GM21360 (cell line): ENCODE measurements at regions not wholly inside any gene's neighbourhood (a gene's known extent, or its start where the extent isn't known, plus 50 kb on each side); places are given as distances from the start of the nearest gene placed in this dataset.

Experiments
- ATAC-seq: cut with Tn5 transposase; IDR thresholded peaks from one replicate; pipeline ENCODE4 v1.9.1; 2021; ENCODE audit warnings: mild to moderate bottlenecking, moderate library complexity; ENCODE audit not compliant: unreplicated experiment

DNA sequence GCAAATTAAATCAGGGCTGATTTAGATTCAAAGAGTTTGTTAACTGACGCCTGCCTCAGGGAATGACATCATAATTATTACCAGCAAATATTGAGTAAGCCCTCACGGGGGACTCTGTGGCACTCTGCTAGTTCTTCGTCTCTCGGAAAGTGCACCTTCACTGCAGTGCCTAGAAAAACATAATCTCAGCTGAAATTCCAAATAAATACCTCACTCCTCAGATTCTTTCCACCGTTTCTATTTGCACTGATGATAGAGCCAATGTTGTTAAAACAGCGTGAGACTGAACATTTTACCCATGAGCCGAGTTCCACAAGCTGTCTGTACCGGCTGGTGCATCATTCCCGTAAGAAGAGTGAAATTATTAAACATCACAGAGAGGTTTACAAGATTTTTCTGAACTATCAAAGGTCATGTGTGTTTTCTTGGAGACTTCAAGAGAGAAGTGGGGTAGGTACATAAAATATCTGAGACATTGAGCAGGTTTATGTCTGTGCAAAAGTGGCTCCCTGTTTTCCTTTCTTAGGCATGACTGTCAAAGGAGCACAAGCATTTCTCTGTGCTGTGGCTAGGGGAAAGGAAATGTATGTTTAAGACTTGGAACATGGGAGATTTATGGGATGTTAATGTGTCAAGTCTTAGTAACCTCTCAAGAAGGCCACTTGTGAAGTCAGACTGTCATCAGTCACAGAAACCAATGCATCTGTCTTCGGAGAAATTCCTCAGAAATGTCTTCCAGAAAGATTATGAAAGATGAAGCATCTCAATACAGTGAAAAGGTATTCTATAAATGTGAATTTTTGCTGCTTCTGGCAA lies 119.6 kb downstream of the CBLL2 start:
- ATAC-seq, result no peak

DNA sequence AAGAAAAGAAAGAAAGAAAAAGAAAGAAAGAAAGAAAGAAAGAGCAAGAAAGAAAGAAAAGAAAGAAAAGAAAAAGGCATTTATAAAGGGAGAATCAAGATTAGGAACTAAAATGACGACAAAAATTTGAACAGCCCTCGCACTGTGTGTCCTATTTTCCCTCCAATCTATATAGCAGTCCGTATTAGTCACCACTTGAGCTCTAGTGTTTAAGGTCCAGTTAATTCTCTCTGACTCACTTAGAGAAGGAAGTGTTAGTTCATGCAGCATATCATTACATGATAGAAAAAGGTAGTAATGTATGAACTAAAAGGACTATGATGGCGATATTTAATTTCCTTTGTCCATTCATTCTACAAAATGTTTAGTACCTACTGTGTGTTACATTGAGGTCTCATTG lies 122.7 kb downstream of the CBLL2 start:
- ATAC-seq, result no peak

DNA sequence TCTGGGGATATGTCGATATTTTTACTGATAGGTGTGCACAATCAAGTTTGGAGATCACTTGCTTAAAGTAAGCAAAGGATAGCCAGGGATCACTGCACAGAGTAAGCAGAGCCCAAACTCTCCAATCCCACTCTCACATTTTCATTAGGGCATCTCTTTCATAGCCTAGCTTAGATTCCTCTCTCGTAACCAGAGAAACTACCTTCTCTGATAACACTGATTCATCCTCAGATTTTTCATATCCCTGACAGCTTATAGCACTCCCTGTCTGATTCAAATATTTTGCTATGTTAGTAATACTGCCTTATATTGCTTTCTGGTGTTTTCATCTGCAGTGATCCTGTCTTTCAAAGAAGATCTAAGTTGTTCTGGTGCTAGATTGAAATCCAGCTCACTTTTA lies 123.7 kb downstream of the CBLL2 start:
- no peak for ATAC-seq

GRCh38 chrX:22397566-22397965 lies 124.9 kb downstream of the CBLL2 start:
- no peak for ATAC-seq

GRCh38 chrX:22399437-22400192 lies 126.9 kb downstream of the CBLL2 start:
- no peak for ATAC-seq

DNA sequence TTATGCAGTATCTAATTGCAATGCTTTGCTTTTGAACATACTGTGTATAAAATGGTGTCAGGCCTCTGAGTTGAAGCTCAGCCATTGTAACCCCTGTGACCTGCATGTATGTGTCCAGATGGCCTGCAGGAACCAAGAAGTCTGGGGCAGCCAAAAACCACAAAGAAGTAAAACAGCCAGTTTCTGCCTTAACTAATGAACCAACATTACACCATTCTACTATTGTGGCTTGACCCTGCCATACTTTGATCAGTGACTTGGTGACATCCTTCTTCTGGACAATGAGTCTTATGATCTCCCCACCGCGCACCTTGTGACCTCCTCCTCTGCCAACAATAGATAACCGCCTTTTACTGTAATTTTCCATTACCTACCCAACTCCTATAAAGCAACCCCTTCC lies 131.6 kb downstream of the CBLL2 start:
- ATAC-seq, result no peak

GRCh38 chrX:22406201-22406737 lies 133.6 kb downstream of the CBLL2 start:
- ATAC-seq, result no peak

DNA sequence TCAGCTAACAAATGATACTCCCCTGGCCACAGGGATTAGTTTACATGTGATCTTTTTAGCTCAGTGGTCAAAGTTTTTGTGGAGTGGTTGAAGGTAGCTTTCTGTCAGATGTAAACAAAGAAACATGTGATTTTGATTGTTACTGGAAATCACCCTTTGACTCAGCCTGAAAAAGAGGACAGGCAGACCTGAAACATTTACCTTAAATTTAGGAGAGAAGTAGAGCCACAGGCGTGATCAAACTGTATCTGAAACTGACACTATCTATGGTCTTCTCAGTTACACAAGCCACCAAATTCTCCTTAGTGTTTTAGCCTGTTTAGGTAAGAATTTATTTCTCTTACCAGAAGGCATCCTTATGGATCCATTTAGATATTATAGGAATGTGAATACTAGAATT lies 136.7 kb downstream of the CBLL2 start:
- ATAC-seq, result no peak

DNA sequence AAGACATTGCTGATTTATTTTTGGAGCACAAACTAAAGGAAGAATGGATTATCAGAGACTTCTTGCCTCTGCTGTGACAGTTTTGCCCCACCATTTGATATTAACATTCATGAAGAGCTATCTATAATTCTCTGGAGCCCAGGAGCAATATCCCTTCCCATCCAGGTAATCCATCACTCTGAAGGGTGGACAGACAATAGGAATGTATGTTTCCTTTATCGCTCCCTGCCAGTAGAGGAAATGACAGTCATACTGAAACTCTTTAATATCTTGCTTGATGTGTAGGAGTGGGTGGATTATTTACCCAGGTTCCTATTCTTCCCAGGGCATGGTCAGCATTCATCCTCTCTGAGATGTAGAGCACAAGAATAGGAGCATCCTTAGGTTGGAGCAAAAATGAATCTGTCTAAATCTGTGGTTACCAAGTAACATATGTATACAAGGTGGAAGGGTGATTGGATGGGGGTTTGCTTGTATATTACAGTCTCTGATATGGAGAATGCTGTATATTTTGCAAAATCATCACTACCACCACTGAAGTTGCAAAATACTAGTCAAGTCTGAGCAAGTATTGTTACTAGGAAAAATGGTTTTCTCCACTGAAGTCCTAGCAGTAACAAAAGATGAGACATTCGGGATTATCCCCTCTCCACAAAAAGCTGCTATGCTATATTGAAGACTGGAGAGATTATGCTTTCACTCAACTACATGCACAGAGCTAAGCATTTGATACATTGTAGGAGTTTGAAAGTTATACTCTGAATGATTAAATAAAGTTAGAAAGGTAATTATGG lies 151.6 kb downstream of the CBLL2 start:
- no peak for ATAC-seq

GRCh38 chrX:22424919-22425318 lies 152.2 kb downstream of the CBLL2 start:
- ATAC-seq, result no peak

DNA sequence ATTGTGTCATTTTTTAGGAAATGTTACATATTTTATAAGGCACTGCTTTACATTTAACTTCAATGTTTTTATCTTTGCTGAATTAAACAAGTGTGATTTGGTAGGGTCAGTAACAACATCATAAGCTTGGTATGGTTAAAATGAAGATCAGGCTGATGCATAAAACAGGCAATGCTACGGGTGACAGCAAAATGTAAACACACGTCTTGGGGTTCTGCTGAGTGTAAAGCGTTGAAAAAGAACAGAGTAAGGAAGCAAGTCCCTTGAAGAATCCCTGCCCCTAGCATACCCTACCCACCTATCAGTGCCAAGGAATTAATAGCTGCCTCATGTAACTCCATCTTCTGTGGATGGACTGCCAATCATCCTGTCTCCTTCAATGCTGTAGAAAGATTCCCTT lies 157.0 kb downstream of the CBLL2 start:
- ATAC-seq, result no peak

GRCh38 chrX:22430701-22431100 lies 158.0 kb downstream of the CBLL2 start:
- ATAC-seq, result no peak

- ATAC-seq, result no peak
Observed at GRCh38 chrX:22433292-22434070, 160.8 kb downstream of the CBLL2 start.

GRCh38 chrX:22445880-22446279 lies 173.2 kb downstream of the CBLL2 start:
- no peak for ATAC-seq

DNA sequence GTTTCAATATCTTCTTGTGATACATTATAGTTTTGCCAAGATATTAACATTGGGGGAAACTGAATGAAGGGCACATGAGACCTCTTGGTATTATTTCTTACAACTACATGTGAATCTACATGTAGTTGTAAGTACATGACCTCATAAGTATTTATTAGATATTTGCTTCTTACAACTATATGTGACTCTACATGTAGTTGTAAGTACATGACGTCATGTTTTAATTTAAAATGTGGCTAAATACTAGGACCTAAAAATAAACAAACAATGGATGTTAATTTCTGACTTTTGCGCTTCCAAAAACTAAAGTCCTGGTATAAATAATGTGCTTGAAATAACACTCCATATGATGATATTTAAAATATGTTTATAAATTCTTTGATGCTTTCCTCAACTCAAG lies 190.2 kb downstream of the CBLL2 start:
- no peak for ATAC-seq

DNA sequence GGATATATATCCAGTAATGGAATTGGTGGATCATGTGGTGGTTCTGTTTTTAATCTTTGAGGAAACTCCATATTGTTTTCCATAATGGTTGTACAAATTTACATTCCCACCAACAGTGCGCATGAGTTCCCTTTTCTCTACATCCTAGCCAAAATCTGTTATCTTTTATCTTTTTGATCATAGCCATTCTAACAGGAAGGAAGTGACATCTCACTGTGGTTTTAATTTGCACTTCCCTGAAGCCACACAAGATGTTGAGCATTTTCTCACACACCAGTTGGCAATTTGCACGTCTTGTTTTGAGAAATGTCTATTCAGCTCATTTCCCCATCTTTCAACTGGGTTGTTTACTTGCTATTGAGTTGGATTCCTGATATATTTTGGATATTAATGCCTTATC lies 194.9 kb downstream of the CBLL2 start:
- ATAC-seq, result no peak

GRCh38 chrX:22481436-22481835 lies 208.7 kb downstream of the CBLL2 start:
- ATAC-seq, result no peak

- ATAC-seq, result no peak
Observed at GRCh38 chrX:22486296-22486695, 213.6 kb downstream of the CBLL2 start.

- no peak for ATAC-seq
Observed at GRCh38 chrX:22516893-22517292, 244.2 kb downstream of the CBLL2 start.

DNA sequence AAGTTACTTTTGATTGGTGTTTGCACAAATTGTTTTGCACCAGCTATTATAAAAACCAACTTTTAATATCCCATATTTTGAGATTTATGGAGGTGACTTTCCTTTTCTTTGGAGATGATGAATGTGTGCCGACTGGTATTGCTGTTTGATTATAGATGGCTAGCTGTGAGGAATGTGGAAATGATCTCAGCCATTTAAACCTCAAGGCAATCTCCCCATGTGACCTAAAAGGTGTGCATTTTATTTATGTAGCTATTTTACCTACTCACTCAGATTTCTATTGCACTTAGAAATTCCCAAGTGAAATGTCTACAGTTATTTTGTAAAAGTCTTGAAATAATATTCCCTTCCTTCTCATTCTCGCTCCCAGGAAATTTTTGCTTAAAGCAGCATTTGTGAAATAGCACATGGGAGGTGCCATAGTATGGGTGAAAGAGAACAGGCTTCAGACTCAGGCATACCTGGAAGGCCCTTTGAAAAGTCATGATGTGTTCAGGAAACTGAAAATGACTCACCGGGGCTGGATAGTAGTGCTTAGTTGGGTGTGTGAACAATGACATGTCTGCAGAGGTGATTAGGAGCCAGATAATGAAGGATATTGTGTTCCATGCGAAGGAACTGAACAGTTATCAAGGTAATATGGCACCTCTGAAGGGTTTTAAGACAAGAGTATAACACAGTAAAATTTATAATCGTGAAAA lies 247.6 kb downstream of the CBLL2 start:
- ATAC-seq, result no peak
